ENCODE measurements at regions not wholly inside any gene's neighbourhood (a gene's known extent, or its start where the extent isn't known, plus 50 kb on each side); places are given as distances from the start of the nearest gene placed in this dataset.

- DNase-seq (no peak), ATAC-seq (no peak)
- Histone ChIP-seq H3K4me1 (no peaks in the 10 kb centered on the region), H3K27ac (no peak overlapping the region), H3K36me3 (no peaks in the 10 kb centered on the region), H3K4me3 (no peak overlapping the region), H3K9me3 (no peaks in the 10 kb centered on the region), H3K27me3 (no peaks in the 10 kb centered on the region)
- no peak for TF ChIP-seq CTCF (IDR thresholded peaks at IDR 0.05 in 4 of 5, conservative IDR thresholded peaks at IDR 0.05 in 1 of 5)
- TF ChIP-seq POLR2A (IDR thresholded peaks at IDR 0.05), result no peak
- in situ Hi-C loops (cut with MboI; ENCODE audit: low sequenced_read_pairs in 4 of 4) (no loop called here), intact Hi-C loops (cut with DNase I; ENCODE audit: low total_unique reads) (no loop called here)
Observed at GRCh38 chr2:78553866-78554647, 471.4 kb upstream of the REG3G start.

GRCh38 chr2:78561876-78562275 lies 463.6 kb upstream of the REG3G start:
- Histone ChIP-seq H3K27me3 (no peaks in the 10 kb centered on the region), H3K9me3 (no peaks in the 10 kb centered on the region), H3K27ac (no peak overlapping the region), H3K4me3 (no peak overlapping the region), H3K4me1 (no peaks in the 10 kb centered on the region), H3K36me3 (no peaks in the 10 kb centered on the region)
- TF ChIP-seq CTCF (IDR thresholded peaks at IDR 0.05 in 4 of 5, conservative IDR thresholded peaks at IDR 0.05 in 1 of 5) (no peak), POLR2A (IDR thresholded peaks at IDR 0.05) (no peak)
- DNase-seq, result no peak
- no peak for ATAC-seq
- intact Hi-C loops (cut with DNase I; ENCODE audit: low total_unique reads), result no loop called here
- in situ Hi-C loops (cut with MboI; ENCODE audit: low sequenced_read_pairs in 4 of 4), result no loop called here

GRCh38 chr2:78564666-78565065 lies 460.8 kb upstream of the REG3G start:
- ATAC-seq, result no peak
- TF ChIP-seq CTCF (IDR thresholded peaks at IDR 0.05 in 4 of 5, conservative IDR thresholded peaks at IDR 0.05 in 1 of 5) (no peak), POLR2A (IDR thresholded peaks at IDR 0.05) (no peak)

GRCh38 chr2:78568782-78569373 lies 456.6 kb upstream of the REG3G start:
- intact Hi-C loops (cut with DNase I; ENCODE audit: low total_unique reads) (no loop called here), in situ Hi-C loops (cut with MboI; ENCODE audit: low sequenced_read_pairs in 4 of 4) (no loop called here)
- Histone ChIP-seq H3K27ac (no peak overlapping the region), H3K4me1 (no peaks in the 10 kb centered on the region), H3K36me3 (no peaks in the 10 kb centered on the region), H3K9me3 (no peaks in the 10 kb centered on the region), H3K4me3 (no peak overlapping the region), H3K27me3 (no peaks in the 10 kb centered on the region)
- TF ChIP-seq CTCF (IDR thresholded peaks at IDR 0.05 in 4 of 5, conservative IDR thresholded peaks at IDR 0.05 in 1 of 5), result no peak
- TF ChIP-seq POLR2A (IDR thresholded peaks at IDR 0.05), result no peak
- no peak for ATAC-seq
- no peak for DNase-seq

More at GRCh38 chr2:78564666-78565065, 460.8 kb upstream of the REG3G start:
- in situ Hi-C loops (cut with MboI; ENCODE audit: low sequenced_read_pairs in 4 of 4) (no loop called here), intact Hi-C loops (cut with DNase I; ENCODE audit: low total_unique reads) (no loop called here)
- H3K9me3 ChIP-seq, result no peaks in the 10 kb centered on the region
- H3K27me3 ChIP-seq, result no peaks in the 10 kb centered on the region
- no peaks in the 10 kb centered on the region for H3K4me1 ChIP-seq
- H3K27ac ChIP-seq, result no peak overlapping the region
- no peaks in the 10 kb centered on the region for H3K36me3 ChIP-seq
- H3K4me3 ChIP-seq, result no peak overlapping the region
- DNase-seq, result no peak
